HG02623 (cell line): ENCODE measurements at regions not wholly inside any gene's neighbourhood (a gene's known extent, or its start where the extent isn't known, plus 50 kb on each side); places are given as distances from the start of the nearest gene placed in this dataset.

ENCODE experiments used
- ATAC-seq: cut with Tn5 transposase; IDR thresholded peaks from one replicate; pipeline ENCODE4 v1.9.1; 2021; ENCODE audit warnings: moderate library complexity; ENCODE audit not compliant: unreplicated experiment

DNA sequence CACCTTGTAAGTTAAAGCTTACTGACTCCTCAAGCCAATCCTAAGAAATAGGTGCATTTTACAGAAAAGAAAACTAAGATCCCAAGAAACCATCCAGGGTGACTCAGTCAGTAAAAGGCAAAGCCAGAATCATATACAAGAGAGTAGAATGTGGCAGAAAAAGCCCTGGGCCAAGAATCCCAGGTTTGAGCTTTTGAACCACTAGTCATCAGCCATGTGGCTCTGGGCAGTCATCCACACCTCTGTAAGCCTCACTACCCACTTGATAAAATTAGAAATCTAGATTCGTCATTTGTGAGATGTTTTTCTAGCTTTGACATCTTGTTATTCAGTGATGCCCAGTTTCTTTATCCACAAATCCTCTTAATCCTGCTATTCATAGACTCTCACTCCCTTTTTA is 122.2 kb upstream of the PDE5A start:
- ATAC-seq = no peak

DNA sequence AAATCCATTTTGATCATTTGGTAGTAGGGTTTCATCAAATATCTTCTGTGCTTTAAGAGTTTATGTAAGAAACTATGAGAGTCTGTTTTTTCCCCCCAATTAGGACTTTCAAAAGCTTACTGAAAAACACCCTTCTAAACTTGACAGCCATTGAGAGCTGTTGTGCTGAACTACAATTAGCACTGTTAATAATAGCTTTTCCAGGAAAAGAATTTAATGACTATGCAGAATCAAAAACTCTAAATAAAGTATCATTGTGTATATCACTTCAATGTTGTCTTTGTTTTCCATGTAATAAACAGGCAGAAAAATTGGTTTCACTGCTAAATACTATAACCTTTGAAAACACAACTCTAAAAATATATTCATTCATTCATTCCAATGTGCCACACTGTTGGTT is 121.4 kb upstream of the PDE5A start:
- no peak for ATAC-seq

DNA sequence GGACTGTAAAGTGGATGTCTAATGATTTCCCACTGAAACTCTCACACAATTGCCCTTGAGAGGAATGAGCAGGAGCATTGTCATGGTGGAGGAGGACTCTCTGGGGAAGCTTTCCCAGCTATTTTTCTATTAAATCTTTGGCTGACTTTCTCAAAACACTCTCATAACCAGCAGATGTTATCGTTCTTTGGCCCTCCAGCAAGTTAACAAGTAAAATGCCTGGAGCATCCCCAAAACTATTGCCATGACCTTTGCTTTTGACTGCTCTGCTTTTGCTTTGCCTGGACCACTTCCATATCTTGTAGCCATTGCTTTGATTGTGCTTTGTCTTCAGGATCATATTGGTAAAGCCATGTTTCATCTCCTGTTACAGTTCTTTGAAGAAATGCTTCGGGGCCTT is 120.2 kb upstream of the PDE5A start:
- no peak for ATAC-seq

GRCh38 chr4:119746951-119747350 is 118.3 kb upstream of the PDE5A start:
- no peak for ATAC-seq

- ATAC-seq = no peak
These were observed 116.7 kb upstream of the PDE5A start for GRCh38 chr4:119745351-119745750.

DNA sequence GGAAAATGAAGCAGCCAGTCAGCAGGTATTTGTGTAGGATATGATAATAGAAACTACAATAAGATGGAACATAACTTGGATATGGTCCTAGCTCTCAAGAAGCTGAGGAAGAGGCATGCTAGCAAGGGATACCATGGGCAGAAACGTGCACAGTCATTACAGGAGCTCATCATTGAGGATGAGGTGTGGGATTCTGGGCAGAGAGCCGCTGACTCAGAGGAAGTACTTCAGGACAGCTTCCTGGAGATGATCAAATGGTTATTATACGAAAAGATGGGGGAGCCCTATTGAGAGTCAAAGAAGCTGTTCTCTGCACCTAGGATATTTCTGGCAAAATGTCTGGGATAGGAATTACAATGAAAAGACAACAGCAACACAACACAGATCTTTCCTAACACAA is 116.0 kb upstream of the PDE5A start:
- no peak for ATAC-seq

GRCh38 chr4:119743644-119744043 is 115.0 kb upstream of the PDE5A start:
- ATAC-seq = no peak

GRCh38 chr4:119739796-119740195 is 111.2 kb upstream of the PDE5A start:
- no peak for ATAC-seq

DNA sequence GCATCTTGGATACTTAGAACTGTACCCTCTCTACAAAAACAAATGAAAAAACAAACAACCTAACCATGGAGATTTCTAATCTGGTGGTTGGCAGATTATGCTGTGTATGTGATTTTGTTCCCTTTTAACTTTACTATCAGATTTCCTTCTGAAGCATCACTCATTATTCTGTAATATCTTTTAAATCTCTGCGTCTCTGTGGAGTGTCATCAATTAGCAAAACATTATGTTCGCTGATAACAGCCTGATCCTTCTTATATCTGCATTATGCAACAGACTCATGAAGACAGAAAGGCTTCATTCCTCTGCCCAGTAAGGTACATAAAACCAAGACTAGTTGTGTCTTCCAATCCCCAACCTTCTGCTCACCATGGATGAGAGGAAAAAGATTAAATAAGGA is 110.3 kb upstream of the PDE5A start:
- ATAC-seq = no peak

- no peak for ATAC-seq
These were observed 108.0 kb upstream of the PDE5A start for GRCh38 chr4:119736559-119736958.

GRCh38 chr4:119735165-119735651 is 106.6 kb upstream of the PDE5A start:
- ATAC-seq = no peak

DNA sequence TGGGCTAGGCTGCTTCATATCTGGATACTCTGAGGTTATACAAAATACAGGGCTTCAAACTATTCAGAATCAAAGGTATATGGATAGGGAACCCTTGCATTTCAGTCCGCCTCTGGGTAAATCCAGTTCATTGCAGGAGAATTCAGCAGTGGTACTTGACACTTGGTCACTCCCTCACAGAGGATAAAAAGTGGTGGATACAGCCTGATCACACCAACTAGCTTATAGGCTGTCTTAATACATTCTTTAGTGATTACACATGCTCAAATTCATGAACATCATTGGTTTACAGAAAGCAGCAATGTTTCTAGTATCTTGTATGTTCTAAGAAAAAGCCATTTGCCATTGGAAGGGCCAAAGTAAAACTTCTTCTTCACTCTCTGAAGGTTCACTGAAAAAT is 104.8 kb upstream of the PDE5A start:
- ATAC-seq = no peak

DNA sequence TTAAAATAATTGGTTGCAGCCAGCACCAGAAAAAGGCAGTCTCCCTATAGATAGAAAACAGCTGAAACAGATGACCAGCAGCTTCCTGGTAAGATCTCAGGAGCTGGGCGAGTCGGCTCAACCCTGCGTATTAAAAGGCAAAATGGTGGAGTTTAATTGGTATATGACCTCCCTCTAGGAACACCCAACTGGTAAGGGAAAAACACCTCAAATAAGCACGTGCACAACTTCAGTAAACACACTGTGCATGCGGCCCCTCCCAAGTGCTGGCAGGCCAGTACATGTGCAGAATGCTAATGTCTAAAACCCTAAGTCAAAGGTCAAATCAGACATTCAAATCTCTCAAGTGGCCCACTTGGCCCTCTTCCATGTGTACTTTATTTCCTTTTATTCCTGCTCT is 103.2 kb upstream of the PDE5A start:
- ATAC-seq = no peak

DNA sequence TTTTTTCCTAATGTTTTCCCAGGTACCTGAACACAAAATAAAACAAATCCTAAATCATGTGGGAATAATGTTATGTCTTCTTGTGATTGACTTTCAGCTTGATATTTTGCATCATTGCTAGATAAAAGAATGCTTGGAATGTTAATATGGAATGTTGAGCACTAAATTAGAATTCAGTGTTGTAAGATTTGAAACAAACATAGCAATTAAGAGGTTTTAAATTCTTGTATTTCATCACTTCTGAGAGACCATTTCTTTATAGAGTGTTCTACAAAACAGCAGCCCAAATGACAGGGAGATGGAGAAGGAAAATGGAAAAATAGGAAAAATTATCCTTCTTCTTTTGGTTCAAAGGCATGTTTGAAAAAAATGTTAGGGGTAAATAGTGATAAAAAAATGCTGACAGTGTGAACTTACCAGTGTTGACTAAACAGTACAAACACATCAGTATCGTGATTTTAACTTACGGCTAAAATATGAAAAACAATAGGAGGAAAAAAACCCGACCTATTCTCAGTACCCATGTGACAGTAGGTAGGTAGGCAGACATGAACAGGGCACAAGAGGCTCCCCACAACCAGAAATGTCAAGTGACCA is 102.6 kb upstream of the PDE5A start:
- ATAC-seq = no peak

GRCh38 chr4:119730671-119730950 is 102.0 kb upstream of the PDE5A start:
- ATAC-seq = no peak

GRCh38 chr4:119729835-119730670 is 101.4 kb upstream of the PDE5A start:
- no peak for ATAC-seq

DNA sequence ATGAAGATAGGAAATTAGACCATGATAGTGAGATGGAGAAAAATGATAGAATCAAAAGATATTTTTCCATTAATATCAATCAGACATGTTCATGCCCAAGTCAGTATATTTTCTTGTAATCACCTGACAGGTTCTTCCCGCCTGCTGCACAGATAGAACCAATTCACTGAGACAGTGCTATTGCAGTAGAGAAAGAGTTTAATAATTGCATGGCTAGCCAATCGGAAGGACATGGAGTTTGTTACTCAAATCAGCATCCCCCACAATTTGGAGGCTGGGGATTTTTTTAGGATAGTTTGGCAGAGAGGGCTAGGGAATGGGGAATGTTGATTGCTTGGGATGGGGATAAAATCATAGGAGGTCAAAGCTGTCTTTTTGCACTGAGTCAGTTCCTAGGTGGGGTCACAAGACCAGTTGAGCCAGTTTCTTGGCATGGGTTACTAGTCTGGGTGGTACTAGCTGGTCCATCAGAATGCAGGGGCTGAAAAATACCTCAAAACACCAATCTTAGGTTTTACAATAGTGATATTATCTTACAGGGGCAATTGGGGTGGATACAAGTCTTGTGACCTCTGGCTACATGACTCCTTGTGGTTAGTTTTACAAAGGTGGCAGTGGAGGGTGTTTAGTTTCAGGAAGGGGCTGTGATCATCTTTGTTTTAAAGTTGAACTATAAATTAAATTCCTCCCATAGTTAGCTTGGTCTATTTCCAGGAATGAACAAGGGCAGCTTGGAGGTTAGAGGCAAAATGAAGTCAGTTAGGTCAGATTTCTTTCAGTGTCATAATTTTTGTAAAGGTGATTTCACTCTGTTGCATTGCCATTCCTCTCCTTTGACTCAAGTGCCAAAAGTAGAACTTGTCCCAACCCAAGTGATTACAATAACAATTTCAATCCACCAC is 100.3 kb upstream of the PDE5A start:
- no peak for ATAC-seq

- ATAC-seq = no peak
These were observed 99.6 kb upstream of the PDE5A start for GRCh38 chr4:119728185-119728584.

DNA sequence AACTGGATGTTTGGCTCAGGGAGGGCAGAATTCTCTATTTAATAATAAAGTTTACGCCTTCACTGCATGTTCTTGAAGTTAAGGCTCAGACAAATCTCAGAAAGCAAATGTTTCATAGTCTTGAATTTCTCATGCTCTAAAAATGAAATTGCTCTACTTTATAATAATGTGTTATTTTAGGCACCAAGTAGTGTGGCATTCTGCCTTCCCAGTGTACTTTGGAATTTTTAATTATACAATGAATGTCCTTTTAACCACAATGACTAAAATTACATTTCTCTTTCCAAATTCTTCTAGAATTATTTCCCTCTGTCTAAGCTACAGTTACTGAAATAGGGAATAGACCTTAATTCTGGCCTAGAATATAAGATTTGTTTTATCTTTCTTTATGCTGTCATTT is 97.9 kb upstream of the PDE5A start:
- ATAC-seq = no peak

DNA sequence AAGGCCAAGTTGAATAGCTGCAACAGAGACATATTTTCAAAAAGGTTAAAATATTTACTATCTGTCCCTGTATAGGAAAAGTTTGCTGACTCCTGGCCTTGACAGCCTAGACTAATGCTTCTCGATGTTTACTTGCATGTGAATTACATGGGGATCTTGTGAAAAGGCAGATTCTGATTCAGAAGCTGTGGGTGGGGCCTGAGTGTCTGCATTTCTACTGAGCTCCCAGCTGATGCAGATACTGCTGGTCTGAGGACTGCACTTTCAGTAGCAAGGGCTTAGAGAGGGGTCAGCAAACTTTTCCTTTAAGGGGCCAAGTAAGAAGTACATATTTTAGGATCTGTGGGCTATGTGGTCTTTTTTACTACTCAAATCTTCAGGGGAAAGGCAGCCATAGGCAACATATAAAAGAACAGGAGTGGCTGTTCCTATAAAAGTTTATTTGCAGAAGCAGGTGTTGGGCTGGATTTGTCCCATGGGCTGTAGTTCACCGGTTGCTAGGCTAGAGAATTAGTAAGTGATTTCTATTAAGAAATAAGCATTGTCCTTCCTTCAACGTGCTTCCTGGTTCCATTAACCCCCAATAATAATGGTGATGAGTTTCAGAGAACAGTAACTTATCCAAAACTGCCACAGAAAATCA is 97.2 kb upstream of the PDE5A start:
- no peak for ATAC-seq

- no peak for ATAC-seq
These were observed 96.4 kb upstream of the PDE5A start for GRCh38 chr4:119725011-119725410.
